HG03066 (cell line): ENCODE measurements at regions not wholly inside any gene's neighbourhood (a gene's known extent, or its start where the extent isn't known, plus 50 kb on each side); places are given as distances from the start of the nearest gene placed in this dataset.

Source experiments
- ATAC-seq: cut with Tn5 transposase; IDR thresholded peaks from one replicate; pipeline ENCODE4 v1.9.1; 2021; ENCODE audit warnings: low read depth; ENCODE audit not compliant: unreplicated experiment

GRCh38 chr5:4420681-4421080 is 719.4 kb upstream of the ADAMTS16 start:
- ATAC-seq, result no peak

GRCh38 chr5:4422247-4422646 is 717.9 kb upstream of the ADAMTS16 start:
- ATAC-seq, result no peak

- no peak for ATAC-seq
Measured at GRCh38 chr5:4424895-4425294, 715.2 kb upstream of the ADAMTS16 start.

GRCh38 chr5:4440536-4440935 is 699.6 kb upstream of the ADAMTS16 start:
- no peak for ATAC-seq

- ATAC-seq, result no peak
Measured at GRCh38 chr5:4442221-4442620, 697.9 kb upstream of the ADAMTS16 start.

- ATAC-seq, result no peak
Measured at GRCh38 chr5:4447657-4448056, 692.5 kb upstream of the ADAMTS16 start.

- ATAC-seq, result no peak
Measured at GRCh38 chr5:4453655-4454054, 686.5 kb upstream of the ADAMTS16 start.

- no peak for ATAC-seq
Measured at GRCh38 chr5:4479426-4479825, 660.7 kb upstream of the ADAMTS16 start.

GRCh38 chr5:4480528-4481349 is 659.4 kb upstream of the ADAMTS16 start:
- no peak for ATAC-seq

GRCh38 chr5:4487581-4487980 is 652.5 kb upstream of the ADAMTS16 start:
- ATAC-seq, result no peak

GRCh38 chr5:4511996-4512656 is 628.0 kb upstream of the ADAMTS16 start:
- no peak for ATAC-seq

- no peak for ATAC-seq
Measured at GRCh38 chr5:4513381-4513780, 626.7 kb upstream of the ADAMTS16 start.

GRCh38 chr5:4514067-4514648 is 626.0 kb upstream of the ADAMTS16 start:
- no peak for ATAC-seq

- no peak for ATAC-seq
Measured at GRCh38 chr5:4518903-4519672, 621.0 kb upstream of the ADAMTS16 start.

GRCh38 chr5:4520559-4520958 is 619.6 kb upstream of the ADAMTS16 start:
- ATAC-seq, result no peak

GRCh38 chr5:4523038-4523437 is 617.1 kb upstream of the ADAMTS16 start:
- no peak for ATAC-seq

GRCh38 chr5:4531756-4532704 is 608.1 kb upstream of the ADAMTS16 start:
- no peak for ATAC-seq

- ATAC-seq, result no peak
Measured at GRCh38 chr5:4532705-4533080, 607.4 kb upstream of the ADAMTS16 start.

GRCh38 chr5:4533457-4534105 is 606.5 kb upstream of the ADAMTS16 start:
- no peak for ATAC-seq
